ENCODE measurements at regions not wholly inside any gene's neighbourhood (a gene's known extent, or its start where the extent isn't known, plus 50 kb on each side); places are given as distances from the start of the nearest gene placed in this dataset.

DNA sequence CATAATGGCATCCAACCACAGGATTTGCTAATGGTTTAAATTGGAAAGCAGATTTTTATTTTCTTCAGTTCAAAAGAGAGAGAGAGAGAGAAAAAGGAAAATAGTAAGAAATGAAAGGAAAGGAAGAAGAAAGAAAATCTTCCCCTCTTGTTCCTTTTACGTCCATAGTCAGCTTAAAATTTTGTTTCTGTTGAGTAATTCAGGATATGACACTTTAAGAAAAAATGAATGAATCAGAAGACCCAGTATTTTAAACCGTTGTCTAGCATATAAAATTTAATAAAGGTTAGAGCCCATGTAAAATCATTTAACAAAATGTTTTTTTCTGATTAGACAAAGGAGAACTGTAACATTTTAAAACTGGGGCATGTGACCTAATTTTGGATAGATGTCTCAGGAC, 391.8 kb upstream of the EPHA5 start:
- no peak overlapping the region for H3K4me3 Mint-ChIP-seq
- H3K27me3 Mint-ChIP-seq = no peaks in the 10 kb centered on the region
- H3K36me3 Mint-ChIP-seq (ENCODE audit: low read depth) = no peaks in the 10 kb centered on the region
- ATAC-seq (no peak), DNase-seq (no peak)
- H3K27ac Mint-ChIP-seq = no peak overlapping the region
- no peaks in the 10 kb centered on the region for H3K4me1 Mint-ChIP-seq
- H3K9me3 ChIP-seq (ENCODE audit: control insufficient read depth, low read length, poor library complexity, severe bottlenecking) = no peaks in the 10 kb centered on the region

DNA sequence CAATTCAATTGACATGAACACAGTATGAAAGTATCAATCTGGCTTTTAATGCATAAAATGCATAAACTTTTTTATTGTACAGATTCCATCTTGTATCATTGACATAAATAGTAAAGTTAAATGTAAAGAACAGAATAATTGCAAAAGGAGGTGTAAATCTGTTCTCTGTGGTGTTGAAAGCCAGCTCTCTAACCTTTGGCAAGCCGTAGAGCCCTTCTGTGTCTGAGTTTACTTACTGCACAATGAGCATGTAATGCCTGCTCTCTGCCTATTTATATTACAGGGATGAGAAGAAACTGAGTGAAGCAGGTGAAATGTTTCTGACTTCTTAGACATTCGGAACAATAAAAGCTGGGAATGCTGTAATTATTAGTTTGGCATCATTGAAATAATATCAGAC, 389.3 kb upstream of the EPHA5 start:
- no peak for ATAC-seq
- no peak for DNase-seq
- Mint-ChIP-seq H3K4me1 (no peaks in the 10 kb centered on the region), H3K36me3 (ENCODE audit: low read depth) (no peaks in the 10 kb centered on the region), H3K27me3 (no peaks in the 10 kb centered on the region), H3K27ac (no peak overlapping the region), H3K4me3 (no peak overlapping the region)
- no peaks in the 10 kb centered on the region for H3K9me3 ChIP-seq (ENCODE audit: control insufficient read depth, low read length, poor library complexity, severe bottlenecking)

DNA sequence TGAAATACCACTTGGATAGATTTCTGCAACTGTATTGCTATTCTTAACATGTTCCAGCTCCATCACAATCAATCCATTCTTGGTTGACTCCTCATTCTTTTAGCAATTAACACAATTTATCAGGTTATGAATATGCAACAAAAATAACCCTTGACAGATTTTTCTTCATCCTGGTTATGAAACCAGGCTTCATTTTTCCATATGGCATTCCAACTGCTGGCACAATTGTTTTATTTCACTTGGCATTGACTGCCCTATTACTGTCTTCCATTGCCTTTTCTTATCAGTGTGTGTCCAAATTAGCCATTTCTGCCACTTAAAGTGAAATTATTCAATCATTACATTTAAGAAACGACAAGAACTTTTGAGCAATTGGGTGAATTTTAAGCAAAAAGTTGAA, 388.8 kb upstream of the EPHA5 start:
- ATAC-seq (no peak), DNase-seq (no peak)
- Mint-ChIP-seq H3K27ac (no peak overlapping the region), H3K4me3 (no peak overlapping the region), H3K4me1 (no peaks in the 10 kb centered on the region), H3K27me3 (no peaks in the 10 kb centered on the region), H3K36me3 (ENCODE audit: low read depth) (no peaks in the 10 kb centered on the region)
- no peaks in the 10 kb centered on the region for H3K9me3 ChIP-seq (ENCODE audit: control insufficient read depth, low read length, poor library complexity, severe bottlenecking)

DNA sequence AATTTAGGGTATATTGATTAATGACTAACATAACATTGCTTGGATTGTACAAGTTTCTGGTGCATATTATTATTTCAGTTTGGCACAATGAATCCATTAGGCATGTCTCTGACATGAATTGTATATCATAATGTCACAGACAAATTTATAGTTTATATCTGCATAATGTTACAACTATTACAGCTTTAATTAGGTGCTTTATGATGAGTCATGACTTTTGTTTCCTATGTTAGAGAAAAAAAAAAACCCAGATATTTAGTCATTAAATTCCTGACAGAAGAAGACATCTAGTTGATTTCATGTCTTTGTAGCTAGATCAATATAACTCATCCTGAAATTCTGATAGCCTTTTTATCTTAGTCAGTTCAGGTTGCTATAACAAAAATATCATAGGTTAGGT, 385.7 kb upstream of the EPHA5 start:
- Mint-ChIP-seq H3K27me3 (no peaks in the 10 kb centered on the region), H3K4me3 (no peak overlapping the region), H3K36me3 (ENCODE audit: low read depth) (no peaks in the 10 kb centered on the region), H3K27ac (no peak overlapping the region), H3K4me1 (no peaks in the 10 kb centered on the region)
- no peak for DNase-seq
- H3K9me3 ChIP-seq (ENCODE audit: control insufficient read depth, low read length, poor library complexity, severe bottlenecking) = no peaks in the 10 kb centered on the region
- ATAC-seq = no peak

DNA sequence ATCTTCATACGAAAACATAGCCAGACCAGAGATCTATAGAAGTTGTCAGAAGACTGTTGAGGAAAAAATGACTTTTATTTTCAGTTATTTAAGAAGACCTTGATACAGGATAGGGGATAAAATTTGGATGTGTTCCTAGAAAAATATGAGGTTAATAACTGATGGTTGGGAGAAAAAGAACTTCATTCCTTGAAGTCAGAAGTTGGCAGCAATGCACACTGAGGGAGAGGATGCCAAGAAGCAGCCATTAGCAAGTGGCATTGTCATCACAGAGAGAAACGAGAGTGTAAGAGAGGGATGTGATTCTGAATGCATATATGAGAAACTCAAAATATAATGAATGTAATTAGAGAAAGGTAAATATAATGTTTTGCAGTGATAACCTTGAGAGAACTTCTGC, 382.1 kb upstream of the EPHA5 start:
- H3K4me3 Mint-ChIP-seq = no peak overlapping the region
- no peak for ATAC-seq
- DNase-seq = no peak
- no peaks in the 10 kb centered on the region for H3K27me3 Mint-ChIP-seq
- H3K9me3 ChIP-seq (ENCODE audit: control insufficient read depth, low read length, poor library complexity, severe bottlenecking) = no peaks in the 10 kb centered on the region
- H3K36me3 Mint-ChIP-seq (ENCODE audit: low read depth) = no peaks in the 10 kb centered on the region
- H3K27ac Mint-ChIP-seq = no peak overlapping the region
- H3K4me1 Mint-ChIP-seq = no peaks in the 10 kb centered on the region

DNA sequence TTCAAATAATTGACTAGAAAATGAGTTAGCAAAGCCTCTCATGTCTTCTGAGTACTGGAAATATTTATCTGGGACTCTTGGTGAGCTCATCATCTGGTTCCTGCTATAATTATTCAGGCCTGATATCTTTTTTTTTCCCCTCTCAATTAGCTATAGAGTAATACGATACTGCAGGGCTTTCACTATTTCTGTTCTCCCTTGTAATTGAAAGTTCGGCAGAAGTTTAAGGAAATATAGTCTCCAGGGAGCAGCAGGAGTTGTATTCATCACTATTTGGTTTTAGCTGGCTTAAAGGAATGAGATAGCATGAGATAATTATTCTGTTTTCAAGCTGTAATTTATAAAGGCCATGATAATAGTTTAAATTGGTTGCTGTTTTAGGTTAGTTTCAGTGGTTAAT, 378.6 kb upstream of the EPHA5 start:
- Mint-ChIP-seq H3K27ac (no peak overlapping the region), H3K4me3 (no peak overlapping the region), H3K36me3 (ENCODE audit: low read depth) (no peaks in the 10 kb centered on the region), H3K4me1 (no peaks in the 10 kb centered on the region), H3K27me3 (no peaks in the 10 kb centered on the region)
- DNase-seq = no peak
- no peaks in the 10 kb centered on the region for H3K9me3 ChIP-seq (ENCODE audit: control insufficient read depth, low read length, poor library complexity, severe bottlenecking)
- ATAC-seq = no peak

DNA sequence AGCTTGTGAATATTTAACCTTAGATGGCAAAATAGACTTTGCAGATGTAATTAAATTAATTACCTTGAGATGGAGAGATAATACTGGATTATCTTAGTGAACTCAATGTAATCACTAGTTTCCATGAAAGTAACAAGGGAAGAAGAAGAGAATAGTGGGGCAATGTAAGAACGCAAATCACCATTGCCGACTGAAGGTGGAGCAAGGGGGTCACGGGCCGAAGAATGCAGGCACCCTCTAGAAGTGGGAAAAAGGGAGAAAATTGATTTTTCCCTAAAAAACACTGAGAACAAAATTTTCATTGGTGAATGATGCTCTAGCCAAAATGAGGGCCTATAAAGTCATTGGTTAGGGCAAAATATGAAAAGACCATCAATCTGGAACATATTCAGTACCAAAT, 375.6 kb upstream of the EPHA5 start:
- no peaks in the 10 kb centered on the region for H3K36me3 Mint-ChIP-seq (ENCODE audit: low read depth)
- ATAC-seq = no peak

DNA sequence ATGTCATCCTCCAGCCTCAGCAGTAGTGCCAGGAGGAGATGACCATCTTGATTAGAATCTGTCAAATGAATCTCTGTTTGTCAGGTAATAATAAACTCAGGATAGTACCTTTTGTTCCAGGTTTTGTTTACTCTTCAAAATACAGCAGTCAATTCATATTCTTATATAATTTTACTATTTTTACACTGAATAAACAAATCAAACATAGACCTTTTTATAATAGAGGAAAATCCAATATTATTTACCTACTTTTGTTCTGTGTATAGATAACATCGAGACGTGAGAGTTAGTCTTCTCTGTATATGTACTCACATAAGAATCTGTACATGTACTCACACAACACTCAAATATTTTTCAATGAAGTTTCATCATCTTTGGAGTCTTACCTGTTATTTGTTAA, 365.4 kb upstream of the EPHA5 start:
- DNase-seq (no peak), ATAC-seq (no peak)
- no peaks in the 10 kb centered on the region for H3K9me3 ChIP-seq (ENCODE audit: control insufficient read depth, low read length, poor library complexity, severe bottlenecking)
- no peaks in the 10 kb centered on the region for H3K36me3 Mint-ChIP-seq (ENCODE audit: low read depth)
- H3K4me1 Mint-ChIP-seq = no peaks in the 10 kb centered on the region
- no peak overlapping the region for H3K27ac Mint-ChIP-seq
- H3K27me3 Mint-ChIP-seq = no peaks in the 10 kb centered on the region
- H3K4me3 Mint-ChIP-seq = no peak overlapping the region

More for the DNA sequence above, 375.6 kb upstream of the EPHA5 start:
- no peaks in the 10 kb centered on the region for H3K4me1 Mint-ChIP-seq
- no peaks in the 10 kb centered on the region for H3K27me3 Mint-ChIP-seq
- no peaks in the 10 kb centered on the region for H3K9me3 ChIP-seq (ENCODE audit: control insufficient read depth, low read length, poor library complexity, severe bottlenecking)
- no peak overlapping the region for H3K27ac Mint-ChIP-seq
- DNase-seq = no peak
- H3K4me3 Mint-ChIP-seq = no peak overlapping the region

DNA sequence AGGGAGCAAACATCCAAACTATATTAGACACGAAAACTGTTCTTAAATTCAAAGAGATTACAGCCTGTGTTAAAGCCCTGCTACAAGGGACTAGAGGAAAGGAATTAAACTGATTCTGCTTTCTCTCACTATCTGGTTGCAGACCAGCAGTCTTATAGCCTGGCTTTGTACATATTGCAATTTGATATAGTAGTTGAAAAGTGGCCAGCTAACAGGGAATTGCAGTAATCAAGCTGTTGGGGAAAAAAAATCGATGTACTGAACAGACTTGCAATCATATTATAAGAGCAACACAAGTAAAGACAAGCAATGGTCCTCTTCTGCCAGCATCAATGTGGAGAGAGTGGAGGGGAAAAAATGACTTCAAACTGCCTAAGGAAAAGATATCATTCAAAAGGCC, 364.4 kb upstream of the EPHA5 start:
- H3K27me3 Mint-ChIP-seq = no peaks in the 10 kb centered on the region
- no peak for ATAC-seq
- H3K36me3 Mint-ChIP-seq (ENCODE audit: low read depth) = no peaks in the 10 kb centered on the region

DNA sequence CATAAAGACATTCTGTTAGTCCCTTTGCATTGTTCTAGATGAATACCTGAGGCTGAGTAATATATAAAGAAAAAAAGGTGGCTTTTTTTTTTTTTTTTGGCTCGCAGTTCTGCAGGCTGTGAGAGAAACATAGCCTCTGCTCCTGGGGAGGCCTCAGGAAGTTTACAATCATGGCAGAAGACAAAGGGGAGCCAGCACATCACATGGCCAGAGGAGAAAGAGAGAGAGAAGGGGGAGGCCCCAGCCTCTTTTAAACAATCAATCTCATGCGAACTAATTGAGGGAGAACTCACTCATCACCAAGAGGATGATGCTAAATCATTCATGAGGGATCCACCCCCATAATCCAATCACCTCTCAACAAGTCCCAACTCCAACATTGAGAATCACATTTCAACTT, 364.0 kb upstream of the EPHA5 start:
- no peaks in the 10 kb centered on the region for H3K36me3 Mint-ChIP-seq (ENCODE audit: low read depth)

More for the DNA sequence above, 364.4 kb upstream of the EPHA5 start:
- Mint-ChIP-seq H3K27ac (no peak overlapping the region), H3K4me3 (no peak overlapping the region), H3K4me1 (no peaks in the 10 kb centered on the region)
- no peak for DNase-seq
- H3K9me3 ChIP-seq (ENCODE audit: control insufficient read depth, low read length, poor library complexity, severe bottlenecking) = no peaks in the 10 kb centered on the region

DNA sequence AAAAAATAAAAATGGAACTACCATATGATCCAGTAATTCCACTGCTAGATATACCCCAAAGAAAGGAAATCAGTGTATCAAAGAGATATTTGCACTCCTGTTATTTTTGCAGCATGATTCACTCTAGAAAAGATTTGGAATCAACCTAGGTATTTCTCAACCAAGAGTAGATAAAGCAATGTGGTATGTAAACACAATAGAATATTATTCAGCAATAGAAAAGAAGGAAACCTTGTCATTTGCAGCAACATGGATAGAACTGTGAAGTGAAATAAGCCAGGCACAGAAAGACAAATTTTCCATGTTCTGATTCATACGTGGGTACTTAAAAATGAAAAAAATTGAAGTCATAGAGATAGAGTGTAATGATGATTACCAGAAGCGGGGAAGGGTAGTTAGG, 362.3 kb upstream of the EPHA5 start:
- no peak overlapping the region for H3K27ac Mint-ChIP-seq
- DNase-seq = no peak
- H3K4me3 Mint-ChIP-seq = no peak overlapping the region
- ATAC-seq = no peak
- no peaks in the 10 kb centered on the region for H3K36me3 Mint-ChIP-seq (ENCODE audit: low read depth)
- H3K27me3 Mint-ChIP-seq = no peaks in the 10 kb centered on the region
- H3K9me3 ChIP-seq (ENCODE audit: control insufficient read depth, low read length, poor library complexity, severe bottlenecking) = no peaks in the 10 kb centered on the region
- H3K4me1 Mint-ChIP-seq = no peaks in the 10 kb centered on the region

More for the DNA sequence above, 364.0 kb upstream of the EPHA5 start:
- no peaks in the 10 kb centered on the region for H3K9me3 ChIP-seq (ENCODE audit: control insufficient read depth, low read length, poor library complexity, severe bottlenecking)
- H3K4me3 Mint-ChIP-seq = no peak overlapping the region
- H3K27ac Mint-ChIP-seq = no peak overlapping the region
- ATAC-seq (no peak), DNase-seq (no peak)
- H3K27me3 Mint-ChIP-seq = no peaks in the 10 kb centered on the region
- no peaks in the 10 kb centered on the region for H3K4me1 Mint-ChIP-seq

DNA sequence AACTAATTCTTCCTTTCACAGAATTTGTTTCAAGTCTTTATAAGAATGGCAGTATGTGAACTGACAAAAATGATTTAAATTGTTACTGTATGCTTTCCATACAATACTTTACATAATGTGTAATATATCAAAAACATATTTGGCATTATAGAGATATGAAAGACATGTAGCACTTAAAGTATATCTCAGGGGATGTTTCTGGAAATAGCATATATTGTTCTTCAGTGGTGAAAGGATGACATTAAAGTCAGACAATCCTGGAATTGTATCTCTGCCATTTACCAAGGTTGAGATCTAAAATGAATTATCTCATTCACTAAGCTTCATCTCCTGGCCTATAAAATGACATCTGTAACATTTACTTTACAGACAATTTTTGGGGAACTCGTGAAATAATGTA, 358.4 kb upstream of the EPHA5 start:
- Mint-ChIP-seq H3K27me3 (no peaks in the 10 kb centered on the region), H3K4me3 (no peak overlapping the region), H3K27ac (no peak overlapping the region), H3K4me1 (no peaks in the 10 kb centered on the region), H3K36me3 (ENCODE audit: low read depth) (no peaks in the 10 kb centered on the region)
- ATAC-seq (no peak), DNase-seq (no peak)
- no peaks in the 10 kb centered on the region for H3K9me3 ChIP-seq (ENCODE audit: control insufficient read depth, low read length, poor library complexity, severe bottlenecking)

DNA sequence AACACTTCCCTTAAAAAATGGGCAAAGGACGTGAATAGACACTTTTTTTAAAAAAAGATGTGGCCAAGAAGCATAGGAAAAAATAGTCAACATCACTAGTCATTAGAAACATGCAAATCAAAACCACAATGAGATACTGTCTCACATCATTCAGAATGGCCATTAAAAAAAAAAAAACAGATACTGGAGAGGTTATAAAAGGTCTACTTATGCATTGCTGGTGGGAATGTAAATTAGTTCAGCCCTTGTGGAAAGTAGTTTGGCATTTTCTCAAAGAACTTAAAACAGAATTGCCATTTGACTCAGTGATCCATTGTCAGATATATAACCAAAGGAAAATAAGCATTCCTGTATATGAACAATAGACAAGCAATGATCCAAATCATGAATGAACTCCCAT, 352.8 kb upstream of the EPHA5 start:
- no peaks in the 10 kb centered on the region for H3K4me1 Mint-ChIP-seq
- H3K27ac Mint-ChIP-seq = no peak overlapping the region
- no peaks in the 10 kb centered on the region for H3K9me3 ChIP-seq (ENCODE audit: control insufficient read depth, low read length, poor library complexity, severe bottlenecking)
- H3K4me3 Mint-ChIP-seq = no peak overlapping the region
- no peaks in the 10 kb centered on the region for H3K36me3 Mint-ChIP-seq (ENCODE audit: low read depth)
- DNase-seq = no peak
- H3K27me3 Mint-ChIP-seq = no peaks in the 10 kb centered on the region
- no peak for ATAC-seq

DNA sequence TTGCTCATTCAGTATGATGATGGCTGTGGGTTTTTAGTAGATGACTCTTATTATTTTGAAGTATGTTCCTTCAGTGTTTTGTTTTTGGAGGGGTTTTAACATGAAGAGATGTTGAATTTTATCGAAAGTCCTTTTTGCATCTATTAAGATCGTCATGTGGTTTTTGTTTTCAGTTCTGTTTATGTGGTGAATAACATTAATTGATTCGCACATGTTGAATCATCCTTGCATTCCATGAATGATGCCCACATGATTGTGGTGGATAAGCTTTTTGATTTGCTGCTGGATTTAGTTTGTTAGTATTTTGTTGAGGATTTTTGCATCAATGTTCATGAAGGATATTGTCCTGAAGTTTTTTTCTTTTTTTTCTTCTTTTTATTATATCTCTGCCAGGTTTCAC, 347.4 kb upstream of the EPHA5 start:
- Mint-ChIP-seq H3K27ac (no peak overlapping the region), H3K4me3 (no peak overlapping the region)

DNA sequence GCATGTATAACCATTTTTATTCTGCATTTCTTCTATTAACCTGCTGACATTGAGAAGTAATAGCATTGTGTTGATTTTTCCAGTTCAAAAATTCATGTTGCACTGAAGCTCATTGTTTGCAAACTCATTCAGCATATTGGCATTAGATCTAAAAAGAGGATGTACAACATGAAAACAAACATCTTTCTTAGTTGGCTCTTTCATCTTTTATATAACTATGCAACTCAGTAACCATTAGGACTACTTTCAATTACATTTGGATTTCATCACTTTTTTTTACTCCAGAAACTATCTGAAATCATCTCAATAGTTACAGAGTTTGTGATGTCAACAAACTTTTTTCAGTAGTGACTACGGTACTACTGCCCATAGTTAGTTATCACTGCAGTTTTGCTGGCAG, 346.0 kb upstream of the EPHA5 start:
- Mint-ChIP-seq H3K27me3 (no peaks in the 10 kb centered on the region), H3K4me3 (no peak overlapping the region), H3K27ac (no peak overlapping the region), H3K4me1 (no peaks in the 10 kb centered on the region), H3K36me3 (ENCODE audit: low read depth) (no peaks in the 10 kb centered on the region)
- ATAC-seq = no peak
- DNase-seq = no peak
- no peaks in the 10 kb centered on the region for H3K9me3 ChIP-seq (ENCODE audit: control insufficient read depth, low read length, poor library complexity, severe bottlenecking)

More for the DNA sequence above, 347.4 kb upstream of the EPHA5 start:
- no peak for DNase-seq
- no peak for ATAC-seq
- no peaks in the 10 kb centered on the region for H3K4me1 Mint-ChIP-seq
- H3K36me3 Mint-ChIP-seq (ENCODE audit: low read depth) = no peaks in the 10 kb centered on the region
- H3K27me3 Mint-ChIP-seq = no peaks in the 10 kb centered on the region
- H3K9me3 ChIP-seq (ENCODE audit: control insufficient read depth, low read length, poor library complexity, severe bottlenecking) = no peaks in the 10 kb centered on the region
